OCI-LY1 (cell line): ENCODE measurements at regions not wholly inside any gene's neighbourhood (a gene's known extent, or its start where the extent isn't known, plus 50 kb on each side); places are given as distances from the start of the nearest gene placed in this dataset.

ENCODE experiments used
- H2AFZ ChIP-seq: fragments of 200-600 bp; sonication (generic), shearing (Covaris generic); 2 replicates; pipeline ENCODE4 v1.6.0; 2014; ENCODE audit warnings: antibody characterized with exemption, mild to moderate bottlenecking, low read length
- H3F3A ChIP-seq: fragments of 200-600 bp; sonication (generic), shearing (Covaris generic); 2 replicates; pipeline ENCODE4 v1.6.0; 2014; ENCODE audit warnings: mild to moderate bottlenecking, antibody characterized with exemption, low read length, moderate library complexity; ENCODE audit not compliant: insufficient read depth
- H3K27ac ChIP-seq: fragments of 200-600 bp; sonication (generic); 2 replicates; pipeline ENCODE4 v1.5.1; 2014; ENCODE audit warnings: low read length, mixed run types, mild to moderate bottlenecking, low read depth; ENCODE audit not compliant: poor library complexity, severe bottlenecking
- H3K27me3 ChIP-seq: fragments of 200-600 bp; sonication (generic); 2 replicates; pipeline ENCODE4 v1.6.0; 2014; ENCODE audit warnings: antibody characterized with exemption, mild to moderate bottlenecking, low read length, moderate library complexity; ENCODE audit not compliant: insufficient read depth
- H3K36me3 ChIP-seq: fragments of 200-600 bp; sonication (generic); 2 replicates; pipeline ENCODE4 v1.6.1; 2014; ENCODE audit warnings: mild to moderate bottlenecking, antibody characterized with exemption, low read length, moderate library complexity, mixed read lengths; ENCODE audit not compliant: insufficient read depth
- H3K4me1 ChIP-seq: fragments of 200-600 bp; sonication (generic); 2 replicates; pipeline ENCODE4 v1.5.1; 2014; ENCODE audit warnings: mild to moderate bottlenecking, low read length, moderate library complexity; ENCODE audit not compliant: insufficient read depth, severe bottlenecking
- H3K4me2 ChIP-seq: fragments of 200-600 bp; sonication (generic), shearing (Covaris generic); 2 replicates; pipeline ENCODE4 v1.6.1; 2014; ENCODE audit warnings: low read length
- H3K4me3 ChIP-seq: fragments of 200-600 bp; sonication (generic); 2 replicates; pipeline ENCODE4 v1.5.1; 2014; ENCODE audit warnings: low read length, low read depth, mild to moderate bottlenecking, mixed read lengths; ENCODE audit not compliant: poor library complexity, severe bottlenecking
- H3K79me2 ChIP-seq: fragments of 200-600 bp; shearing (Covaris generic); 2 replicates; pipeline ENCODE4 v1.6.1; 2016; ENCODE audit warnings: mixed run types, low read length, mixed read lengths; ENCODE audit not compliant: insufficient read depth
- H3K9ac ChIP-seq: fragments of 200-600 bp; sonication (generic), shearing (Covaris generic); 2 replicates; pipeline ENCODE4 v1.6.1; 2014; ENCODE audit warnings: mild to moderate bottlenecking, low read length, mixed read lengths
- H3K9me2 ChIP-seq: fragments of 200-600 bp; sonication (generic), shearing (Covaris generic); 2 replicates; pipeline ENCODE4 v1.6.1; 2014; ENCODE audit warnings: low read depth, mild to moderate bottlenecking, low read length, mixed read lengths
- H3K9me3 ChIP-seq: fragments of 200-600 bp; shearing (Covaris generic); 2 replicates; pipeline ENCODE4 v1.6.1; 2014; ENCODE audit warnings: low read length, mixed read lengths
- H4K20me1 ChIP-seq: fragments of 200-600 bp; sonication (generic), shearing (Covaris generic); 2 replicates; pipeline ENCODE4 v1.6.0; 2016; ENCODE audit warnings: mild to moderate bottlenecking, low read length; ENCODE audit not compliant: insufficient read depth
- CTCF ChIP-seq: fragments of 200-600 bp; sonication (generic), shearing (Covaris generic); IDR thresholded peaks from 2 replicates; pipeline ENCODE4 v1.5.1; 2017; ENCODE audit warnings: mild to moderate bottlenecking, antibody characterized with exemption, low read length, moderate library complexity, mixed read lengths
- EZH2 ChIP-seq: fragments of 200-600 bp; sonication (generic), shearing (Covaris generic); IDR thresholded peaks from 2 replicates; pipeline ENCODE4 v1.8.0; 2017; ENCODE audit warnings: borderline replicate concordance, mixed run types, mild to moderate bottlenecking, antibody characterized with exemption, low read length, moderate library complexity, mixed read lengths

GRCh38 chr5:116650964-116651363, 76.3 kb upstream of the SEMA6A start:
- H3K4me3 ChIP-seq: no peak overlapping the region
- no peaks in the 10 kb centered on the region for H4K20me1 ChIP-seq
- H3F3A ChIP-seq: no peaks in the 10 kb centered on the region
- H3K27me3 ChIP-seq: no peaks in the 10 kb centered on the region
- H3K36me3 ChIP-seq: no peaks in the 10 kb centered on the region
- no peak overlapping the region for H3K9ac ChIP-seq
- TF ChIP-seq EZH2 (no peak), CTCF (no peak)
- H3K9me3 ChIP-seq: no peaks in the 10 kb centered on the region
- H2AFZ ChIP-seq: no peak overlapping the region
- no peaks in the 10 kb centered on the region for H3K4me1 ChIP-seq
- no peak overlapping the region for H3K27ac ChIP-seq
- H3K9me2 ChIP-seq: no peaks in the 10 kb centered on the region
- no peaks in the 10 kb centered on the region for H3K79me2 ChIP-seq
- H3K4me2 ChIP-seq: no peak overlapping the region

DNA sequence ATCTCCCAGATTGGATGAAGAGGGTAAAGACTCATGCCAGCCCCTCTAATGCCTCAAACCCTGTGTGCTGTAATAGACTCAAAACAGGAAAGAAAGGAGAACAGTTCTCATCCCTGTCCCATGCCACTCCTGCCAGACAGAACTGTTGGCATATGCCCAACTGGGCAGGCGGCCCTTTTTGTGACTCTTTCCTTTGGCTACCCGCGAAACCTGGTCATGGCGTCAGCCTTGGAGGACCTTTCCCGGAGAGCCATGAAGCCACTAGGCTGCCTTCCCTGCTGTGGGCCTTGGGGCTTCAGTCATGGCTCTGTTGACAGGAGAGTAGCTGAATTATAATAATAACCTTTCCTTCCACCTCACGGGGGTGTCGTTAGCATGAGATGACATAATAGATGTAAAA, 75.9 kb upstream of the SEMA6A start:
- H4K20me1 ChIP-seq: no peaks in the 10 kb centered on the region
- H3K79me2 ChIP-seq: no peaks in the 10 kb centered on the region
- no peaks in the 10 kb centered on the region for H3K9me3 ChIP-seq
- H3K4me3 ChIP-seq: no peak overlapping the region
- H3K9ac ChIP-seq: no peak overlapping the region
- H3K27me3 ChIP-seq: no peaks in the 10 kb centered on the region
- no peaks in the 10 kb centered on the region for H3K9me2 ChIP-seq
- TF ChIP-seq CTCF (no peak), EZH2 (no peak)
- H2AFZ ChIP-seq: no peak overlapping the region
- no peaks in the 10 kb centered on the region for H3F3A ChIP-seq
- H3K4me1 ChIP-seq: no peaks in the 10 kb centered on the region
- no peak overlapping the region for H3K27ac ChIP-seq
- H3K36me3 ChIP-seq: no peaks in the 10 kb centered on the region
- H3K4me2 ChIP-seq: no peak overlapping the region

DNA sequence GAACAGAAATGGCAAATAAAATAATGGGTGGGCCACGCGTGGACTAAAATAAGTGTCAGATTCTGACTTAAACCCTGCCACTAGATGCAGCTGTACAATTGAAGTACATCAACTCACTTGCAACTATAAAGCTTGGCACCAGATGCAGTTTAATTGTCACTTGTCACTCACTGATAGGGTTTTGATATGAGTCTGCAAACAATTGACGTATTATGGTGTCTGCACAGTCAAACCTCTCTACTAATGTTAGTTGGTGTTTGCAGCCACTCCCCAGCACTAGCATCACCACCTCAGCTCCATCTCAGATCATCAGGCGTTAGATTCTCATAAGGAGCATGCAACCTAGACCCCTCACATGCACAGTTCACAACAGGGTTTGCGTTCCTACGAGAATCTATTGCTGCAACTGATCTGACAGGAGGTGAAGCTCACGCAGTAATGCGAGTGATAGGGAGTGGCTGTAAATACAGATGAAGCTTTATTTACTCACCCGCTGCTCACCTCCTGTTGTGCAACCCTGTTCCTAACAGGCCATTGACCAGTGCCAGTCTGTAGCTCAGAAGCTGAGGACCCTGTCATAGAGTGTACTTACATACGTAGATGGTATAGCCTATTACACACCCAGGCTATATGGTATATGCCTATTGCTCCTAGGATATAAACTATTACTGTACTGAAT, 72.1 kb upstream of the SEMA6A start:
- Histone ChIP-seq H3K27me3 (no peaks in the 10 kb centered on the region), H3K4me2 (no peak overlapping the region), H3K4me1 (no peaks in the 10 kb centered on the region), H4K20me1 (no peaks in the 10 kb centered on the region), H3K9me3 (no peaks in the 10 kb centered on the region), H3K27ac (no peak overlapping the region), H3F3A (no peaks in the 10 kb centered on the region), H3K79me2 (no peaks in the 10 kb centered on the region), H3K9me2 (no peaks in the 10 kb centered on the region), H3K4me3 (no peak overlapping the region), H3K36me3 (no peaks in the 10 kb centered on the region), H2AFZ (no peak overlapping the region), H3K9ac (no peak overlapping the region)
- TF ChIP-seq CTCF (no peak), EZH2 (no peak)
